Neuronal stem cell (in vitro differentiated cells): ENCODE measurements at regions not wholly inside any gene's neighbourhood (a gene's known extent, or its start where the extent isn't known, plus 50 kb on each side); places are given as distances from the start of the nearest gene placed in this dataset.

Experiments
- DNase-seq: peaks from one replicate; pipeline ENCODE4 v3.0.0-alpha.2; 2013; ENCODE audit warnings: low spot score
- H2AFZ ChIP-seq: one replicate; pipeline ENCODE4 v1.6.1; 2013; ENCODE audit warnings: mild to moderate bottlenecking, low read length, inconsistent platforms
- H2AK5ac ChIP-seq: 2 replicates; pipeline ENCODE4 v1.6.1; 2013; ENCODE audit warnings: low read depth, mild to moderate bottlenecking, inconsistent platforms, low read length, moderate library complexity, mixed read lengths
- H2BK120ac ChIP-seq: 2 replicates; pipeline ENCODE4 v1.6.1; 2013; ENCODE audit warnings: low read depth, mild to moderate bottlenecking, inconsistent platforms, low read length, moderate library complexity, mixed read lengths
- H2BK12ac ChIP-seq: one replicate; pipeline ENCODE4 v1.6.1; 2013; ENCODE audit warnings: low read length, inconsistent platforms
- H2BK15ac ChIP-seq: 2 replicates; pipeline ENCODE4 v1.6.1; 2013; ENCODE audit warnings: mild to moderate bottlenecking, low read length, inconsistent platforms, mixed read lengths
- H2BK5ac ChIP-seq: one replicate; pipeline ENCODE4 v1.6.1; 2013; ENCODE audit warnings: inconsistent platforms, mild to moderate bottlenecking, low read length, moderate library complexity
- H3K14ac ChIP-seq: one replicate; pipeline ENCODE4 v1.6.1; 2013; ENCODE audit warnings: low read length, inconsistent platforms
- H3K18ac ChIP-seq: 2 replicates; pipeline ENCODE4 v1.6.1; 2013; ENCODE audit warnings: low read length, inconsistent platforms
- H3K23ac ChIP-seq: 2 replicates; pipeline ENCODE4 v1.6.1; 2013; ENCODE audit warnings: low read depth, mild to moderate bottlenecking, mixed read lengths, low read length, inconsistent platforms; ENCODE audit not compliant: poor library complexity
- H3K27ac ChIP-seq: replicated peaks from 3 replicates; pipeline ENCODE4 v1.5.1; 2013; ENCODE audit warnings: low read length, inconsistent platforms
- H3K27me3 ChIP-seq, 3 experiments: 2 replicates each; pipeline ENCODE4 v1.6.1; 2013; ENCODE audit warnings: low read length in 3 of 3, mild to moderate bottlenecking in 2 of 3, inconsistent platforms in 1 of 3, low read depth in 1 of 3, mixed read lengths in 1 of 3, moderate library complexity in 1 of 3; ENCODE audit not compliant: control insufficient read depth in 3 of 3, insufficient read depth in 3 of 3
- H3K36me3 ChIP-seq, 2 donors: replicated peaks in 1 of 2; 2 replicates each; pipeline ENCODE4 v1.6.1; 2013; ENCODE audit warnings: low read length in 2 of 2; ENCODE audit not compliant: control insufficient read depth in 2 of 2, insufficient read depth in 2 of 2
- H3K4ac ChIP-seq: 2 replicates; pipeline ENCODE4 v1.6.1; 2013; ENCODE audit warnings: inconsistent platforms, mild to moderate bottlenecking, low read length, moderate library complexity
- H3K4me1 ChIP-seq, 2 donors: 1 replicate in 1 of 2; 2 replicates in 1 of 2; pipeline ENCODE4 v1.6.1; 2013; ENCODE audit warnings: low read length in 2 of 2, low read depth in 1 of 2; ENCODE audit not compliant: control insufficient read depth in 2 of 2, insufficient read depth in 1 of 2
- H3K4me2 ChIP-seq: one replicate; pipeline ENCODE4 v1.6.1; 2013; ENCODE audit warnings: mild to moderate bottlenecking, low read length, inconsistent platforms; ENCODE audit not compliant: insufficient read depth, poor library complexity, severe bottlenecking
- H3K4me3 ChIP-seq, 2 donors: 2 replicates each; pipeline ENCODE4 v1.5.1; 2013; ENCODE audit warnings: low read length in 2 of 2, mild to moderate bottlenecking in 2 of 2, inconsistent platforms in 1 of 2, moderate library complexity in 1 of 2
- H3K79me1 ChIP-seq: one replicate; pipeline ENCODE4 v1.6.1; 2013; ENCODE audit warnings: low read depth, mild to moderate bottlenecking, inconsistent platforms, low read length, moderate library complexity
- H3K9ac ChIP-seq: one replicate; pipeline ENCODE4 v1.6.1; 2013; ENCODE audit warnings: mild to moderate bottlenecking, low read depth, low read length, inconsistent platforms; ENCODE audit not compliant: poor library complexity
- H3K9me3 ChIP-seq, 2 donors: replicated peaks in 1 of 2; 2 replicates each; pipeline versions ENCODE3 to v1.6.1; 2013; ENCODE audit warnings: low read length in 2 of 2, mild to moderate bottlenecking in 2 of 2, inconsistent platforms in 1 of 2, low read depth in 1 of 2, mixed read lengths in 1 of 2, moderate library complexity in 1 of 2; ENCODE audit not compliant: control insufficient read depth in 2 of 2, insufficient read depth in 1 of 2
- H4K8ac ChIP-seq: one replicate; pipeline ENCODE4 v1.6.1; 2013; ENCODE audit warnings: low read depth, mild to moderate bottlenecking, inconsistent platforms, low read length, moderate library complexity
- H4K91ac ChIP-seq: one replicate; pipeline ENCODE4 v1.6.1; 2013; ENCODE audit warnings: low read length, low read depth, mild to moderate bottlenecking, inconsistent platforms; ENCODE audit not compliant: poor library complexity
- WGBS, 2 donors: extraction: QIAGEN DNeasy Blood & Tissue Kit; methylation state at CpG; one replicate each; pipeline ENCODE4 v1.1.7; 2013; ENCODE audit warnings: missing lambda C conversion rate in 2 of 2, mixed read lengths in 1 of 2; ENCODE audit not compliant: insufficient read length in 2 of 2, insufficient replicate concordance in 1 of 2; ENCODE audit errors: extremely low coverage in 2 of 2; 5-methylcytosine and 5-hydroxymethylcytosine counted together

- no peak overlapping the region for H3K23ac ChIP-seq
- H2BK12ac ChIP-seq, result no peak overlapping the region
- no peak overlapping the region for H4K91ac ChIP-seq
- no peak overlapping the region for H3K27ac ChIP-seq
- no peak overlapping the region for H3K4me2 ChIP-seq
- H3K9ac ChIP-seq, result no peak overlapping the region
- no peak overlapping the region for H2BK120ac ChIP-seq
- H2BK15ac ChIP-seq, result no peak overlapping the region
- no peak overlapping the region for H4K8ac ChIP-seq
- no peaks in the 10 kb centered on the region for H3K27me3 ChIP-seq
- H3K79me1 ChIP-seq, result no peaks in the 10 kb centered on the region
- H2BK5ac ChIP-seq, result no peak overlapping the region
- no peak overlapping the region for H3K4ac ChIP-seq
- DNase-seq, result peak; percentile 61
- no peaks in the 10 kb centered on the region for H3K9me3 ChIP-seq
- no peaks in the 10 kb centered on the region for H3K36me3 ChIP-seq
- no peak overlapping the region for H3K4me3 ChIP-seq
- peaks cover 0 to 3% of the 10 kb centered on the region in 2 donors for H3K4me1 ChIP-seq
- H2AK5ac ChIP-seq, result no peak overlapping the region
- no peak overlapping the region for H3K14ac ChIP-seq
- no peak overlapping the region for H3K18ac ChIP-seq
- no peak overlapping the region for H2AFZ ChIP-seq
- WGBS, 2 donors, result no CpG with 5 or more reads among the region's 2 CpGs
Measured at GRCh38 chr20:52312132-52312729, 120.7 kb upstream of the ZFP64 start.

DNA sequence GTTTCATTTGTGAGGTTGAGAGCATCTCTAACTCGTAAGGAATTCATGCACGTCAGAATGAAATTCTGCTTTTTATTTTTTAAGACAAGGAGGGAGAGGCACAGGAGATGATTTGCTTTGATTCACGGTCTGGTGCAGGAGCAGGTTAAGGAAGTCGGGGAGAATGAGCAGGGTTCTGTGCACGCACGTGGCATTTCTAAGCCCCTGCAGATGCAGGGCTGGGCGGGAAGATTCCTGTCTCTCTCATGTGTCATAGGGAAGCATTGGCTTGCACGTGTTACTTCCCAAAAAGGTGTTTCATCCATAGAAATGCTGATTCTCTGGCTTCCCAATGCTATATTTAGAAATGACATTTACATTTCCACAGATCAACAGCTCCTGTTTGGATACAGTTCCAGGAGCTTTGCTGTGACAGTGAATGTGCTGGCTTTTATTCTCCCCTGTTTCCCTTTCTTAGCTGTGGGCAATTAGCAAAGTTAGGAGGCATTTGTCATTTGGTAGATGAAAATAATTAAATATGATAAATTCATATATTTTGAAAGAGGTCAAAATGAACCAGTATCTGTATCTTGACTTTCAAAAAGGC lies 119.7 kb upstream of the ZFP64 start:
- Histone ChIP-seq H3K27me3 (no peaks in the 10 kb centered on the region), H4K8ac (no peak overlapping the region), H3K4me3 (no peak overlapping the region), H2BK120ac (no peak overlapping the region), H2BK5ac (no peak overlapping the region), H2BK15ac (no peak overlapping the region), H2AFZ (no peak overlapping the region), H3K79me1 (no peaks in the 10 kb centered on the region), H3K9ac (no peak overlapping the region), H3K18ac (no peak overlapping the region), H3K27ac (no peak overlapping the region), H3K4me1 (peaks cover 0 to 3% of the 10 kb centered on the region in 2 donors), H3K4me2 (no peak overlapping the region), H3K14ac (no peak overlapping the region), H4K91ac (no peak overlapping the region), H2BK12ac (no peak overlapping the region), H3K23ac (no peak overlapping the region), H3K4ac (no peak overlapping the region), H2AK5ac (no peak overlapping the region), H3K9me3 (no peaks in the 10 kb centered on the region), H3K36me3 (no peaks in the 10 kb centered on the region)
- no CpG with 5 or more reads among the region's 8 CpGs for WGBS, 2 donors
- no peak for DNase-seq

DNA sequence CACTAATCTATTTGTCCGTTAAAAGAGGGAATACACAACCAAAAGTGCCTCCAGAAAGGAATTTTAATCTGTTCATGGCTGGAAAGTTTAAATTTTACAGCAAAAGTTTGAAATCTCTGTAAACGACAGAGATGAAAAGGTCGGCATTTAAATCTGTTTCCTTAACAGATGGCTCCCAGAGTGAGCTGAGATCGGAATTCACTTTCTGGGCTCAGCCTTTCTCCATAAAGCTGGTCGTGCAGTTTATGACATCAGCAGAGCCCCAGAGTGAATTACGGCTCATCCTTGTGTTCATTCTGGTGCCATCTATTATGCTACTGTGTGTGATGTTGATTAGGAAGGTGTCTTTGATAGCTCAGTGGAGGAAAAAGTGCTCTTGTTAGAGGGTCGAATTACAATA lies 117.6 kb upstream of the ZFP64 start:
- DNase-seq, result no peak
- H3K9me3 ChIP-seq, result no peaks in the 10 kb centered on the region
- H2AK5ac ChIP-seq, result no peak overlapping the region
- H2AFZ ChIP-seq, result no peak overlapping the region
- H2BK15ac ChIP-seq, result no peak overlapping the region
- peaks cover 0 to 3% of the 10 kb centered on the region in 2 donors for H3K4me1 ChIP-seq
- no peak overlapping the region for H3K23ac ChIP-seq
- H3K18ac ChIP-seq, result no peak overlapping the region
- no peak overlapping the region for H4K91ac ChIP-seq
- no peak overlapping the region for H3K9ac ChIP-seq
- H2BK12ac ChIP-seq, result no peak overlapping the region
- H3K14ac ChIP-seq, result no peak overlapping the region
- no peak overlapping the region for H3K4me2 ChIP-seq
- H4K8ac ChIP-seq, result no peak overlapping the region
- no peak overlapping the region for H3K4me3 ChIP-seq
- H3K79me1 ChIP-seq, result no peaks in the 10 kb centered on the region
- WGBS, 2 donors, result no CpG with 5 or more reads among the region's 7 CpGs
- H2BK120ac ChIP-seq, result no peak overlapping the region
- no peaks in the 10 kb centered on the region for H3K36me3 ChIP-seq
- H2BK5ac ChIP-seq, result no peak overlapping the region
- H3K27ac ChIP-seq, result no peak overlapping the region
- no peaks in the 10 kb centered on the region for H3K27me3 ChIP-seq
- H3K4ac ChIP-seq, result no peak overlapping the region

DNA sequence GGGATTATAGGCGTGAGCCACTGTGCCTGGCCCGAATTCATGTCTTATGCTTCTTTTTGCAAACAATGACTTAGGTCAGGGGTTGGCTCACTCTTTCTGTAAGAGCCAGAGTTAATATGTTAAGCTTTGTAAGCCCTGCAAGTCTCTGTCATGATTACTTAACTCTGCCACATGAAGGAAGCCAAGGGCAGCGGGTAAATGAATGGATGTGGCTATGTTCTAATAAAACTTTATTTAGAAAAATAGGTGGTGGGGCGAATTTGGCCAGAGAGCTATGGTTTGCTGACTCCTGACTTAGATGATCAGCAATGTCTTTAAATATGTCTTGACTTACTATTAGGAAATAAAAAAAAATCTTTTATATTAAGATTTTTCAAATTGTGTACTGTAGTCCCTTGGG lies 114.9 kb upstream of the ZFP64 start:
- Histone ChIP-seq H3K9ac (no peak overlapping the region), H2BK12ac (no peak overlapping the region), H2AFZ (no peak overlapping the region), H3K23ac (no peak overlapping the region), H3K79me1 (no peaks in the 10 kb centered on the region), H3K4me3 (no peak overlapping the region), H4K91ac (no peak overlapping the region), H2BK5ac (no peak overlapping the region), H3K4ac (no peak overlapping the region), H3K36me3 (no peaks in the 10 kb centered on the region), H3K4me2 (no peak overlapping the region), H2AK5ac (no peak overlapping the region), H2BK15ac (no peak overlapping the region), H3K14ac (no peak overlapping the region), H4K8ac (no peak overlapping the region), H3K27ac (no peak overlapping the region), H3K9me3 (no peaks in the 10 kb centered on the region), H3K27me3 (no peaks in the 10 kb centered on the region), H2BK120ac (no peak overlapping the region), H3K4me1 (no peaks in the 10 kb centered on the region), H3K18ac (no peak overlapping the region)
- no CpG with 5 or more reads among the region's 4 CpGs for WGBS, 2 donors
- no peak for DNase-seq
